Lung (tissue), 11 donors: ENCODE measurements at regions not wholly inside any gene's neighbourhood (a gene's known extent, or its start where the extent isn't known, plus 50 kb on each side); places are given as distances from the start of the nearest gene placed in this dataset.
"Not testable (repeated sequence)": the region's sequence is repeated elsewhere in the genome, so short reads cannot be mapped to it uniquely, and the experiment has no call there.

Experiments used
- ATAC-seq: fragments of 200-7000 bp; cut with Tn5 transposase; one replicate; pipeline ENCODE4 v1.9.1; 2020; ENCODE audit warnings: moderate number of reproducible peaks; ENCODE audit not compliant: insufficient read depth, low FRiP score
- DNase-seq, 3 donors: peaks; one replicate each; pipeline ENCODE4 v3.0.0-alpha.2; 2013 to 2017
- H3K27ac ChIP-seq, 2 donors: one replicate each; pipeline ENCODE4 v1.5.1; 2013; ENCODE audit warnings: mild to moderate bottlenecking in 2 of 2, moderate library complexity in 2 of 2, control low read depth in 1 of 2, inconsistent platforms in 1 of 2, low read depth in 1 of 2, low read length in 1 of 2
- H3K27me3 ChIP-seq, 3 donors: one replicate each; pipeline ENCODE4 v1.5.1; 2013; ENCODE audit warnings: low read length in 2 of 3; ENCODE audit not compliant: control insufficient read depth in 3 of 3, insufficient read depth in 3 of 3
- H3K36me3 ChIP-seq, 4 donors: one replicate each; pipeline ENCODE4 v1.5.1; 2013; ENCODE audit warnings: low read length in 4 of 4, mild to moderate bottlenecking in 1 of 4, moderate library complexity in 1 of 4; ENCODE audit not compliant: control insufficient read depth in 4 of 4, insufficient read depth in 4 of 4
- H3K4me1 ChIP-seq, 5 donors: one replicate each; pipeline ENCODE4 v1.5.1; 2013; ENCODE audit warnings: low read length in 5 of 5, mild to moderate bottlenecking in 2 of 5, moderate library complexity in 1 of 5; ENCODE audit not compliant: control insufficient read depth in 5 of 5, insufficient read depth in 5 of 5
- H3K4me3 ChIP-seq: one replicate; pipeline ENCODE4 v1.5.1; 2013; ENCODE audit warnings: mild to moderate bottlenecking, control low read depth, moderate library complexity
- H3K9ac ChIP-seq, 2 donors: one replicate each; pipeline ENCODE4 v1.5.1; 2013; ENCODE audit warnings: low read length in 2 of 2, control low read depth in 1 of 2; ENCODE audit not compliant: insufficient read depth in 1 of 2
- H3K9me3 ChIP-seq, 4 donors: one replicate each; pipeline ENCODE4 v1.5.1; 2013; ENCODE audit warnings: low read length in 3 of 4, mild to moderate bottlenecking in 1 of 4, moderate library complexity in 1 of 4; ENCODE audit not compliant: control insufficient read depth in 4 of 4, insufficient read depth in 3 of 4
- CTCF ChIP-seq: IDR thresholded peaks from 2 replicates; pipeline ENCODE4 v1.5.1; 2012; ENCODE audit warnings: mild to moderate bottlenecking; ENCODE audit errors: control extremely low read depth, extremely low read depth
- WGBS, 2 donors: extraction: QIAGEN DNeasy Blood & Tissue Kit; methylation state at CpG; one replicate each; pipeline ENCODE4 v1.1.7; 2013; 5-methylcytosine and 5-hydroxymethylcytosine counted together
- donor health status: control.
- donor health status: control.
- donor health status: Bipolar disorder and iron deficiency.
- donor health status: healthy.
- donor health status: DM: yes; HTN: yes; CAD: no.

DNA sequence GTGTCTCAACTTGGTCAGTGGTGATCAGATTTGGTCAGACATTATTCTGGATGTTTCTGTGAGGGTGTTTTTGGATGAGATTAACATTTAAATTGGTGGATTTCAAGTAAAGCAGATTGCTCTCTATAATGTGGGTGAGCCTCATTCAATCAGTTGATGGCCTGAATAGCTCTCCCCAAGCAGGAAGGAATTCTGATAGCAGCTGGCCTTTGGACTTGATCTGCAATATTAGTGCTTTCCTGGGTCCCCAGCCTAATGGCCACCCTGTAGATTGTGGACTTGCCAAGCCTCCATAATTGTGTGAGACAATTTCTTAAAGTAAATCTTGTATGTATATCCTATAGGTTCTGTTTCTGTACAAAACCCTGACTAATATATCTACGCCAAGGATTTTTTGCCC is 153.9 kb upstream of the TBL1XR1 start:
- H3K4me3 ChIP-seq, result no peak overlapping the region
- peaks cover 2 to 38% (median 7%) of the 10 kb centered on the region in 5 donors for H3K4me1 ChIP-seq
- peak overlapping the region in 1 of 2 donors; percentile 22 for H3K27ac ChIP-seq
- H3K9me3 ChIP-seq, result no peaks in the 10 kb centered on the region
- H3K27me3 ChIP-seq, result no peaks in the 10 kb centered on the region
- 97 to 98% methylated on average over 1 of the region's 1 CpG for WGBS, 2 donors
- TF ChIP-seq CTCF, result no peak
- ATAC-seq, result no peak
- H3K9ac ChIP-seq, result no peak overlapping the region
- no peaks in the 10 kb centered on the region for H3K36me3 ChIP-seq
- DNase-seq, result no peak

- ATAC-seq (no peak), DNase-seq (no peak)
- Histone ChIP-seq H3K27me3 (no peaks in the 10 kb centered on the region), H3K36me3 (no peaks in the 10 kb centered on the region), H3K4me1 (peaks cover 4 to 36% (median 9%) of the 10 kb centered on the region in 5 donors), H3K9ac (no peak overlapping the region), H3K9me3 (no peaks in the 10 kb centered on the region), H3K27ac (no peak overlapping the region), H3K4me3 (no peak overlapping the region)
- no peak for TF ChIP-seq CTCF
- 56 to 79% methylated on average over 3 of the region's 3 CpGs for WGBS, 2 donors
Observed at GRCh38 chr3:177351757-177352158, 154.5 kb upstream of the TBL1XR1 start.

DNA sequence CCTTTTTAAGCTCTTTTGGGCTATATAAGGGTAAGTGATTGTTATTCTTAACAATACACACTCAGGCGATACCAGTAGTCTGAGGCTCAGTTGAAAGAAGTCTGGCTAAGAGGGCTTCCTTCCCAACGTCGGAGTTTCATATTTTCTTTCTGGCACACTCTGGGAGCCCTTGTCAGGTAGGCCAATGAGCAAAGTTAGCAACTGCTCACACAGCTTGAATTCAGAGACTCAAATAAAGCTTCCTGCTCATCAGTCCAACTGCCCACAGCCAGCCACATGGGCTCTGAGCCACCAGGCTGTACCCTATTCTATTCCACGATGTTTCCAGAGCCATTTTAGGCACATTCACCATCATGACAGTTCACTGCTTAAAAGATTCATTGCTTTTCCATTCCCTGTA is 155.1 kb upstream of the TBL1XR1 start:
- DNase-seq (no peak), ATAC-seq (no peak)
- TF ChIP-seq CTCF, result no peak
- Histone ChIP-seq H3K36me3 (no peaks in the 10 kb centered on the region), H3K9ac (no peak overlapping the region), H3K9me3 (no peaks in the 10 kb centered on the region), H3K27ac (peak overlapping the region in 1 of 2 donors; percentile 34), H3K4me3 (no peak overlapping the region), H3K4me1 (peaks cover 6 to 43% (median 11%) of the 10 kb centered on the region in 5 donors), H3K27me3 (no peaks in the 10 kb centered on the region)
- WGBS, 2 donors, result 68 to 77% methylated on average over 4 of the region's 4 CpGs

- ATAC-seq, result no peak
- H3K4me3 ChIP-seq, result no peak overlapping the region
- no peaks in the 10 kb centered on the region for H3K27me3 ChIP-seq
- no peaks in the 10 kb centered on the region for H3K9me3 ChIP-seq
- TF ChIP-seq CTCF, result no peak
- DNase-seq, result no peak
- no peak overlapping the region for H3K9ac ChIP-seq
- peaks cover 8 to 50% (median 11%) of the 10 kb centered on the region in 5 donors for H3K4me1 ChIP-seq
- H3K36me3 ChIP-seq, result no peaks in the 10 kb centered on the region
- H3K27ac ChIP-seq, result no peak overlapping the region
- 55 to 83% methylated on average over 8 of the region's 8 CpGs for WGBS, 2 donors
Observed at GRCh38 chr3:177353140-177353539, 155.9 kb upstream of the TBL1XR1 start.

DNA sequence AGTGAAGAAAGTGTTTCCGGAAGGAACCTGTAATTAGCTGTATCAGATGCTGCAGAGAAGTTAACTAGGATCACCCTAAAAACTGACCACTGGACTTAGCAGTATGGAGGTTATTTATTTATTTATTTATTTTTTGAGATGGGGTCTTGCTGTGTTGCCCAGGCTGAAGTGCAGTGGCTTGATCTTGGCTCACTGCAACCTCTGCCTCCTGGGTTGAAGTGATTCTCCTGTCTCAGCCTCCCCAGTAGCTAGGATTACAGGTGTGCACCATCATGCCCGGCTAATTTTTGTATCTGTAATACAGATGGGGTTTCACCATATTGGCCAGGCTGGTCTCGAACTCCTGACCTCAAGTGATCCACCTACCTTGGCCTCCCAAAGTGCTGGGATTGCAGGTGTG is 156.6 kb upstream of the TBL1XR1 start:
- not testable (repeated sequence) for H3K36me3 ChIP-seq, H3K27ac ChIP-seq, H3K4me3 ChIP-seq, DNase-seq, H3K9ac ChIP-seq, H3K9me3 ChIP-seq, H3K27me3 ChIP-seq, ATAC-seq
- WGBS, 2 donors, result 95 to 98% methylated on average over 3 of the region's 3 CpGs
- peaks cover 12 to 52% (median 17%) of the 10 kb centered on the region in 5 donors for H3K4me1 ChIP-seq
